ENCODE measurements at regions not wholly inside any gene's neighbourhood (a gene's known extent, or its start where the extent isn't known, plus 50 kb on each side); places are given as distances from the start of the nearest gene placed in this dataset.
"Not testable (repeated sequence)": the region's sequence is repeated elsewhere in the genome, so short reads cannot be mapped to it uniquely, and the experiment has no call there.

DNA sequence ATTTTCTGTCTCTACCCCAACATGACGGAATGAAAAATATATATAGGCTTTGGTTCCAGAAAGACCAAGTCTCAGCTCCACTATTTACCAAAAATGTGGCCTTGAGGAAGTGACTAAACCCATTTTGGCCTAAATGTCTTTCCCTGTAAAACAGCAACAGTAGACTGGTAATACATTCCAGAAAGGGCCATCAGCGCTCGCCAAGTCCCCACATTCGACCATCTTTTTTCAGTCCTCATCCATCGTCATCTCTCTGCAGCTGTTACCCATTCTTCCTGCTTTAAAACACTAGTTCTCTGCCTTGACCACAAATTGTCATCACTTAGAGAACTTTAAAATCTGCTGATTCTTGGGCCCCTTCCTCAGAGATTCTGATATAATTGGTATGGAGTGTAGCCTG lies 183.8 kb upstream of the CTAGE1 start:
- H4K20me1 ChIP-seq (ENCODE audit: insufficient read depth, low read length) = no peaks in the 10 kb centered on the region
- no peak for DNase-seq
- H3F3A ChIP-seq (ENCODE audit: insufficient read depth, low read length) = no peaks in the 10 kb centered on the region
- no peak overlapping the region for H2AFZ ChIP-seq (ENCODE audit: low read length)
- no peaks in the 10 kb centered on the region for H3K9me3 ChIP-seq (replicated peaks; ENCODE audit: insufficient read depth, low read length)
- H3K4me2 ChIP-seq (ENCODE audit: low read depth, low read length) = no peak overlapping the region
- no peaks in the 10 kb centered on the region for H3K9me2 ChIP-seq (replicated peaks; ENCODE audit: insufficient read depth, low read length)
- H3K4me3 ChIP-seq (ENCODE audit: low read length) = no peak overlapping the region
- no peak for TF ChIP-seq EZH2 (optimal IDR thresholded peaks at IDR 0.05; ENCODE audit: low read depth, low read length)
- TF ChIP-seq, protein P1, sequence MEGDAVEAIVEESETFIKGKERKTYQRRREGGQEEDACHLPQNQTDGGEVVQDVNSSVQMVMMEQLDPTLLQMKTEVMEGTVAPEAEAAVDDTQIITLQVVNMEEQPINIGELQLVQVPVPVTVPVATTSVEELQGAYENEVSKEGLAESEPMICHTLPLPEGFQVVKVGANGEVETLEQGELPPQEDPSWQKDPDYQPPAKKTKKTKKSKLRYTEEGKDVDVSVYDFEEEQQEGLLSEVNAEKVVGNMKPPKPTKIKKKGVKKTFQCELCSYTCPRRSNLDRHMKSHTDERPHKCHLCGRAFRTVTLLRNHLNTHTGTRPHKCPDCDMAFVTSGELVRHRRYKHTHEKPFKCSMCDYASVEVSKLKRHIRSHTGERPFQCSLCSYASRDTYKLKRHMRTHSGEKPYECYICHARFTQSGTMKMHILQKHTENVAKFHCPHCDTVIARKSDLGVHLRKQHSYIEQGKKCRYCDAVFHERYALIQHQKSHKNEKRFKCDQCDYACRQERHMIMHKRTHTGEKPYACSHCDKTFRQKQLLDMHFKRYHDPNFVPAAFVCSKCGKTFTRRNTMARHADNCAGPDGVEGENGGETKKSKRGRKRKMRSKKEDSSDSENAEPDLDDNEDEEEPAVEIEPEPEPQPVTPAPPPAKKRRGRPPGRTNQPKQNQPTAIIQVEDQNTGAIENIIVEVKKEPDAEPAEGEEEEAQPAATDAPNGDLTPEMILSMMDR (IDR thresholded peaks at IDR 0.05; ENCODE audit: low read length) = no peak
- no peaks in the 10 kb centered on the region for H3K27me3 ChIP-seq (replicated peaks; ENCODE audit: insufficient read depth, low read length)
- H3K4me1 ChIP-seq (ENCODE audit: low read length) = no peaks in the 10 kb centered on the region
- no peak overlapping the region for H3K9ac ChIP-seq (ENCODE audit: low read length)
- H3K79me2 ChIP-seq (ENCODE audit: low read length) = no peaks in the 10 kb centered on the region
- no peak overlapping the region for H3K27ac ChIP-seq (ENCODE audit: low read length)
- H3K36me3 ChIP-seq (replicated peaks; ENCODE audit: insufficient read depth, low read length) = no peaks in the 10 kb centered on the region

DNA sequence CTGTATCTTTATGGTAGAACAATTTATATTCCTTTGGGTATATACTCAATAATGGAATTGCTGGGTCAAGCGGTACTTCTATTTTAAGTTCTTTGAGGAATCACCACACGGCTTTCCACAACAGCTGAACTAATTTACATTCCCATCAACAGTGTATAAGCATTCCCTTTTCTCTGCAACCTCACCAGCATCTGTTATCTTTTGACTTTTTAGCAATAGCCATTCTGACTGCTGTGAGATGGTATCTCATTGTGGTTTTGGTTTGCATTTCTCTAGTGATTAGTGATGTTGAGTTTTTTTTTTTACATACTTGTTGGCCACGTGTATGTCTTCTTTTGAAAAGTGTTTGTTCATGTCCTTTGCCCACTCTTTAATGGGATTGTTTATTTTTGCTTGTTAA lies 184.7 kb upstream of the CTAGE1 start:
- H3K9ac ChIP-seq (ENCODE audit: low read length); H3K4me1 ChIP-seq (ENCODE audit: low read length); H3K9me3 ChIP-seq (replicated peaks; ENCODE audit: insufficient read depth, low read length); DNase-seq; H3K4me3 ChIP-seq (ENCODE audit: low read length); H3K79me2 ChIP-seq (ENCODE audit: low read length); H3K27ac ChIP-seq (ENCODE audit: low read length); H3K9me2 ChIP-seq (replicated peaks; ENCODE audit: insufficient read depth, low read length); H2AFZ ChIP-seq (ENCODE audit: low read length); H3K27me3 ChIP-seq (replicated peaks; ENCODE audit: insufficient read depth, low read length); H4K20me1 ChIP-seq (ENCODE audit: insufficient read depth, low read length); H3K4me2 ChIP-seq (ENCODE audit: low read depth, low read length); H3K36me3 ChIP-seq (replicated peaks; ENCODE audit: insufficient read depth, low read length); H3F3A ChIP-seq (ENCODE audit: insufficient read depth, low read length): not testable (repeated sequence)

DNA sequence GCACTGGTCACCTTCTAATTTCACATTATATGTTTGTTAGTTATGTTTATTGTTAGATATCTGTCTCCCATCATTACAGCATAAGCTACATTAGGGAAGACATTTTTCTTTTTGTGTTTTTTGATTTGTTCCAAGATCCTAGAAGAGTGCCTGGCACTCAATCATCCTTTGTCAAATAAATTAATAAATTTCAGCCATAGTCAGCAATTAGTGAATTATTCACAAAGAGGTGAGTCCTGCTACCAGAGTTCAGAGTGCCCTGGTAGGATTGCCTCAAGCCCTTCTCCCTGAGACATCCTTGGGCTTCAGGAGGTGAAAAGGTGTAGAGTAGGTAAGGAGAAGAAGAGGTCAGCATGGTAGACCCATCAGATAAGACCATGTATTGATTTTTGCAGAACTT lies 186.2 kb upstream of the CTAGE1 start:
- no peaks in the 10 kb centered on the region for H3K9me3 ChIP-seq (replicated peaks; ENCODE audit: insufficient read depth, low read length)
- H3K4me1 ChIP-seq (ENCODE audit: low read length) = no peaks in the 10 kb centered on the region
- H4K20me1 ChIP-seq (ENCODE audit: insufficient read depth, low read length) = no peaks in the 10 kb centered on the region
- TF ChIP-seq, protein P1 (IDR thresholded peaks at IDR 0.05; ENCODE audit: low read length) = no peak
- no peak for TF ChIP-seq EZH2 (optimal IDR thresholded peaks at IDR 0.05; ENCODE audit: low read depth, low read length)
- no peak for TF ChIP-seq EZH2phosphoT487 (IDR thresholded peaks at IDR 0.05; ENCODE audit: low read length)
- H3K9ac ChIP-seq (ENCODE audit: low read length) = no peak overlapping the region
- no peaks in the 10 kb centered on the region for H3F3A ChIP-seq (ENCODE audit: insufficient read depth, low read length)
- no peaks in the 10 kb centered on the region for H3K27me3 ChIP-seq (replicated peaks; ENCODE audit: insufficient read depth, low read length)
- H3K4me2 ChIP-seq (ENCODE audit: low read depth, low read length) = no peak overlapping the region
- no peak for DNase-seq
- no peak overlapping the region for H3K27ac ChIP-seq (ENCODE audit: low read length)
- H3K36me3 ChIP-seq (replicated peaks; ENCODE audit: insufficient read depth, low read length) = no peaks in the 10 kb centered on the region
- H3K79me2 ChIP-seq (ENCODE audit: low read length) = no peaks in the 10 kb centered on the region
- no peak overlapping the region for H3K4me3 ChIP-seq (ENCODE audit: low read length)
- H3K9me2 ChIP-seq (replicated peaks; ENCODE audit: insufficient read depth, low read length) = no peaks in the 10 kb centered on the region
- no peak overlapping the region for H2AFZ ChIP-seq (ENCODE audit: low read length)

DNA sequence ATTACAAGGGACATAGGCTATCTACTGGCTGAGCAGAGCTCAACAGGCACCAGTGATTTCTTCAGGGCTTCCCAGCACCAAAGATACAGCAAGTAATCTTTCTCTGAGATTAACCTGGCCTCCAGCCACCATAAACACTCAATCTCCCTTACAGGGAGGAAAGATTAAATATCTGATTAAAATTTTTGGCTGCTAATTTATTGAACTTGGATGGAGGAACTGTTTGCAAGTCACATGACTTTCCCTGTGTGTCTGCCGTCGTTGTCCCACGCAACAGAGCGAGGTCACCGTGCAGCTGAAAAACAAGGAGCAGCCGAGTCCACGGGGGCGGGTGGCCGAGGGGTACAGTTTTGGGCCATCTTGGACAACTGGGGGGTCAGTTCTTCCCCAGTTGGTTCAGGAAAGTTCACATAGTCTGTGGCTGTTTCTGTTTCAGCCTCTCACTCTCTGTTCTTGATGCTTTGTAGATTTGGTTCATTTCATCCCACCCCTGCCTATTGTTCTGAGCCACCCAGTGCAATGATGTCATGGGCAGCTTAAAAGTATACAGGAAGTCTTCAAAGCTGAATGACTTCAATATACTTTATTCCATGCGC lies 186.8 kb upstream of the CTAGE1 start:
- Histone ChIP-seq H4K20me1 (ENCODE audit: insufficient read depth, low read length) (no peaks in the 10 kb centered on the region), H2AFZ (ENCODE audit: low read length) (no peak overlapping the region), H3K9me2 (replicated peaks; ENCODE audit: insufficient read depth, low read length) (no peaks in the 10 kb centered on the region), H3F3A (ENCODE audit: insufficient read depth, low read length) (no peaks in the 10 kb centered on the region), H3K27ac (ENCODE audit: low read length) (no peak overlapping the region), H3K4me3 (ENCODE audit: low read length) (no peak overlapping the region), H3K4me2 (ENCODE audit: low read depth, low read length) (no peak overlapping the region), H3K9me3 (replicated peaks; ENCODE audit: insufficient read depth, low read length) (no peaks in the 10 kb centered on the region), H3K79me2 (ENCODE audit: low read length) (no peaks in the 10 kb centered on the region), H3K4me1 (ENCODE audit: low read length) (no peaks in the 10 kb centered on the region), H3K9ac (ENCODE audit: low read length) (no peak overlapping the region), H3K36me3 (replicated peaks; ENCODE audit: insufficient read depth, low read length) (no peaks in the 10 kb centered on the region), H3K27me3 (replicated peaks; ENCODE audit: insufficient read depth, low read length) (no peaks in the 10 kb centered on the region)
- no peak for DNase-seq
- TF ChIP-seq, protein P1 (IDR thresholded peaks at IDR 0.05; ENCODE audit: low read length) = no peak
- TF ChIP-seq EZH2phosphoT487 (IDR thresholded peaks at IDR 0.05; ENCODE audit: low read length) (no peak), EZH2 (optimal IDR thresholded peaks at IDR 0.05; ENCODE audit: low read depth, low read length) (no peak)

Measured in MM.1S (cell line).